Lower leg skin (tissue), 4 donors: ENCODE measurements at regions not wholly inside any gene's neighbourhood (a gene's known extent, or its start where the extent isn't known, plus 50 kb on each side); places are given as distances from the start of the nearest gene placed in this dataset.

ENCODE experiments used
- DNase-seq, 2 donors: peaks; one replicate each; pipeline ENCODE4 v3.0.0-alpha.2; 2019; ENCODE audit warnings: low spot score in 2 of 2
- H3K4me3 ChIP-seq: fragments of 200-600 bp; sonication (generic); 2 replicates; pipeline ENCODE4 v1.5.1; 2017; ENCODE audit warnings: mild to moderate bottlenecking, low read depth; ENCODE audit not compliant: poor library complexity, severe bottlenecking
- POLR2A ChIP-seq, 2 donors: fragments of 450-650 bp; IDR thresholded peaks; one replicate each; pipeline ENCODE4 v1.6.1; 2016 to 2017; ENCODE audit warnings: antibody characterized with exemption in 2 of 2, mild to moderate bottlenecking in 1 of 2, moderate library complexity in 1 of 2
- WGBS, 2 donors: methylation state at CpG; one replicate each; pipeline ENCODE4 v1.1.5; 2018; 5-methylcytosine and 5-hydroxymethylcytosine counted together
- intact Hi-C: fragments of 100-400 bp; cut with DNase I; formaldehyde crosslinking; loops from one replicate; pipeline ENCODE4 v1.15.0; 2023; ENCODE audit warnings: low total_unique reads
- TF ChIP-seq, protein P1 (sequence below), 3 donors: fragments of 450-650 bp; IDR thresholded peaks; one replicate each; pipeline ENCODE4 v1.5.1; 2016; ENCODE audit warnings: antibody characterized with exemption in 3 of 3, mild to moderate bottlenecking in 3 of 3, moderate library complexity in 2 of 3

DNA sequence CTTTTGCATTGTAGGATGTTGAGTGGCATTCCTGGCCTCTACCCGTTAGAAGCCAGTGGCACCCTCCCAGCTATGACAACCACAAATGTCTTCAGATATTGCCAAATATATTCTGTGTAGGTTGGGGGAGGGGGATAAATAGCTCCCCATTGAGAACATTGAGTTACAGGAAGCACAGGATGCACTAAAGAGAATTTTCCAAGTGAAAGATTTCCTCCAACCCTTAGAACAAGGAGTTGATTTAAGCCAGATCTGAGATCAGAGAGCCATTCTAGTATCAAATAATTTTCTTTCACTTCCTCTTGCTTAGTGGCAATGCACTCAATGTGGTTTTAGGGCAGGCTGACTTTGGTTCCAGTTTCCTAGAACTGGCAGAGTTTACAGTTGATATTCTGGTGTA lies 436.6 kb downstream of the C4orf33 start:
- WGBS, 2 donors: 41 to 53% methylated on average over 1 of the region's 1 CpG
- no peak overlapping the region for H3K4me3 ChIP-seq
- DNase-seq: no peak
- intact Hi-C loops: no loop called here
- no peak for TF ChIP-seq POLR2A (IDR thresholded peaks at IDR 0.05)
- TF ChIP-seq, protein P1, sequence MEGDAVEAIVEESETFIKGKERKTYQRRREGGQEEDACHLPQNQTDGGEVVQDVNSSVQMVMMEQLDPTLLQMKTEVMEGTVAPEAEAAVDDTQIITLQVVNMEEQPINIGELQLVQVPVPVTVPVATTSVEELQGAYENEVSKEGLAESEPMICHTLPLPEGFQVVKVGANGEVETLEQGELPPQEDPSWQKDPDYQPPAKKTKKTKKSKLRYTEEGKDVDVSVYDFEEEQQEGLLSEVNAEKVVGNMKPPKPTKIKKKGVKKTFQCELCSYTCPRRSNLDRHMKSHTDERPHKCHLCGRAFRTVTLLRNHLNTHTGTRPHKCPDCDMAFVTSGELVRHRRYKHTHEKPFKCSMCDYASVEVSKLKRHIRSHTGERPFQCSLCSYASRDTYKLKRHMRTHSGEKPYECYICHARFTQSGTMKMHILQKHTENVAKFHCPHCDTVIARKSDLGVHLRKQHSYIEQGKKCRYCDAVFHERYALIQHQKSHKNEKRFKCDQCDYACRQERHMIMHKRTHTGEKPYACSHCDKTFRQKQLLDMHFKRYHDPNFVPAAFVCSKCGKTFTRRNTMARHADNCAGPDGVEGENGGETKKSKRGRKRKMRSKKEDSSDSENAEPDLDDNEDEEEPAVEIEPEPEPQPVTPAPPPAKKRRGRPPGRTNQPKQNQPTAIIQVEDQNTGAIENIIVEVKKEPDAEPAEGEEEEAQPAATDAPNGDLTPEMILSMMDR (IDR thresholded peaks at IDR 0.05): no peak

DNA sequence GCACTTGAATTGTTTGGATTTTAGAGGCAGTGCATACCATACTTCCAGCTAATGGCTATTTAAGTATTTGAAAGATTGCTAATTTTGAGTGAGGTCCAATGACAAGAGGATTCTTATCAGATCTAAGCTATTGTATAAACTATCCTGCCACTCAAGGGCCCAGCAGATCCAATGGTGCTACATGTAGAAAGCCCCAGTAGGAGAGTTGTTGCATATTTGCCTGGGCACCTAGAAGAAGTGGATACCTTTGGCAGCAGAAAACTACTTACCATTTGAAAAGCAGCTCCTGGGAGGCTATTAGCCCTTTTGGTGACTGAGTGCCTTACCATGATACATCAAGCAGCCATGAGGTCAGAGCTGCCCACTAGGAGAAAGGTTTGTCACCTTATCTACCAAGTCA lies 447.3 kb downstream of the C4orf33 start:
- intact Hi-C loops: no loop called here
- no peak for DNase-seq

GRCh38 chr4:129545599-129546278 lies 449.8 kb downstream of the C4orf33 start:
- WGBS, 2 donors: 37 to 52% methylated on average over 5 of the region's 5 CpGs
- TF ChIP-seq, protein P1 (IDR thresholded peaks at IDR 0.05): no peak
- TF ChIP-seq POLR2A (IDR thresholded peaks at IDR 0.05): no peak
- no peak overlapping the region for H3K4me3 ChIP-seq
- DNase-seq: no peak
- intact Hi-C loops: no loop called here

More for the DNA sequence above, 447.3 kb downstream of the C4orf33 start:
- H3K4me3 ChIP-seq: no peak overlapping the region
- TF ChIP-seq, protein P1 (IDR thresholded peaks at IDR 0.05): no peak
- TF ChIP-seq POLR2A (IDR thresholded peaks at IDR 0.05): no peak

DNA sequence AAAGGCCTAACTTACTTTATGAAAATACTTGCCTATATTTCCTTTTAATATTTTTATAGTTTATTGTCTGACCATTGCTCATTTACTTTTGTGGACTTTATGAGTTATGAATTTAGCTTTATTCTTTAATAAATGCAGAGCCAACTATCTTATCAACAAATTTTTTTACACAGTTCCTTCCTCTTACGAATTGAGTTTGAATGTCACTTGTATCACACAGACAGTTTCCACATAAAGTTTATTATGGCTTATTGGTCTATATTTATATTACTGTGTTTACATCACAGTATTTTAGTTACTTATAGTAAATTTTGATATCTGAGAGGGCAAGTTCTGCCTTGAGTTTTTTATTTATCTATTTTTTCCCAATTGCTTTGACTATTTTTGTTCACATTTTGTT lies 450.6 kb downstream of the C4orf33 start:
- no peak for TF ChIP-seq POLR2A (IDR thresholded peaks at IDR 0.05)
- TF ChIP-seq, protein P1 (IDR thresholded peaks at IDR 0.05): no peak
- 61 to 71% methylated on average over 1 of the region's 1 CpG for WGBS, 2 donors
- no peak for DNase-seq
- intact Hi-C loops: no loop called here
- no peak overlapping the region for H3K4me3 ChIP-seq

DNA sequence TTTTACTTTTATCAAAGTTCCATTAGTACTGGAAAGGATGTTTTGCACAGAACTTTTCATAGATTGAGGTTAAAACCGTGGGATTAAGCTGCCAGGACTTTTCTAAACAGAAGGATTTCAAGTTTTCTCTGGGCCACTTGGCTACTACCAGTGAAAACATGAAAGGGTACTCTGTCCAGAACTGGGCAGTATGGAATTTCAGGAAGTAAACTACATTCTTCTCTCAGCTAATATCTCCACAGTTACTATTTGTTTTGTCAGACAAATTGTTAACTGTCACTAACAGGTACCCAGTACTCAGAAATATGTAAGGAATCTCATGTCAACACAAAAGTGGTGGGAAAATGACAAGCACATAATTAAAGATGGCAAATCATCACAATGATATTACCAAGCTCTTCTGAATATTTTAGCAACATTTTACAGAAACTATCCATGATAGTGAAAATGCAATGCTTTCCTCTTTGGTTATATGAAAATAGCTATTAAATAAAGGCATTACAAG lies 454.4 kb downstream of the C4orf33 start:
- no peak for DNase-seq
- no peak overlapping the region for H3K4me3 ChIP-seq
- intact Hi-C loops: no loop called here
- no peak for TF ChIP-seq POLR2A (IDR thresholded peaks at IDR 0.05)
- TF ChIP-seq, protein P1 (IDR thresholded peaks at IDR 0.05): no peak
- 39 to 45% methylated on average over 1 of the region's 1 CpG for WGBS, 2 donors

GRCh38 chr4:129561280-129561679 lies 465.3 kb downstream of the C4orf33 start:
- DNase-seq: no peak
- no peak for TF ChIP-seq POLR2A (IDR thresholded peaks at IDR 0.05)
- TF ChIP-seq, protein P1 (IDR thresholded peaks at IDR 0.05): no peak
- H3K4me3 ChIP-seq: no peak overlapping the region
- WGBS, 2 donors: 34 to 70% methylated on average over 1 of the region's 1 CpG
- intact Hi-C loops: no loop called here
